ENCODE measurements at regions not wholly inside any gene's neighbourhood (a gene's known extent, or its start where the extent isn't known, plus 50 kb on each side); places are given as distances from the start of the nearest gene placed in this dataset.

DNA sequence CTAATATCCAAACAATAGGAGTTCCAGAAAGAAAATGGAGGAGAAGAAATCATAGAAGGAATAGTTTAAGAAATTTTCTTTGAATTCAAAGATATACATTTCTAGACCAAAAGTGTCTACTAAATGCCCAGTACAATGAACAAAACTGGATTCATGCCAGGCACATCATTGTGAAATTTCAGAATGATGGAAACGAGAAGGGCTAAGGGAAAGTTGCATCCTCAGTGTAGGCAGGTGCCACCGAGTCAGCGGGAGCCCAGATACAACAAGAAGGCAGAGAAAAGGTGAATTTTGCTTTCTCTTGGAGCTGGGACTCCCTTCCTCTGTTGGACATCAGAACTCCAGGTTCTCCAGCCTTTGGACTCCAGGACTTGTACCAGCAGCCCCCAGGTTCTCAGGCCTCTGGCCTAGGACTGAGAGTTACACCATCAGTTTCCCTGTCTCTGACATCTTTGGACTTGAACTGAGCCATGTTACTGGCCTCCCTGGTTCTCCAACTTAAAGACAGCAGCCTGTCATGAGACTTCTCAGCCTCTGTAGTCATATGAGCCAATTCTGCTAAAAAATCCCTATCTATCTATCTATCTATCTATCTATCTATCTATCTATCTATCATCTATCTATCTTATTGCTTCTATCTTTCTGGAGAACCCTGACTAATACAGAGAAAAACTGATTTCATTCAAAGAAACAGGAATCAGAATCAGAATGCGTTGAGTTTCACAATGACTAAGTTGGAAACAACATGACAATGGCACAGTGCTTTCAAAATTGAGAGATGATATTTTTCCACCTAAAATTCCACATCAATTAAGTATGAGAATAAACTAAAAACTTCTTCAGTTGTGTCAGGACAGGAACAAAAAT, 207.7 kb downstream of the FAM43A start:
- no peak for TF ChIP-seq GATA2 (IDR thresholded peaks at IDR 0.05; ENCODE audit: low read depth, low read length)
- no peak for TF ChIP-seq GATA3 (IDR thresholded peaks at IDR 0.05; ENCODE audit: low read depth, low read length)

Data from SH-SY5Y (cell line).